ENCODE measurements at regions not wholly inside any gene's neighbourhood (a gene's known extent, or its start where the extent isn't known, plus 50 kb on each side); places are given as distances from the start of the nearest gene placed in this dataset.
"Not testable (repeated sequence)": the region's sequence is repeated elsewhere in the genome, so short reads cannot be mapped to it uniquely, and the experiment has no call there.

- H3K27ac Mint-ChIP-seq; H3K4me1 Mint-ChIP-seq; H3K9me3 Mint-ChIP-seq; H3K4me3 Mint-ChIP-seq; ATAC-seq (replicated peaks); H3K36me3 Mint-ChIP-seq (ENCODE audit: low read depth): not testable (repeated sequence)
- peaks cover 24% of the 10 kb centered on the region for H3K27me3 Mint-ChIP-seq
Measured at GRCh38 chr13:112176141-112177119, 109.5 kb downstream of the SOX1 start.

- Mint-ChIP-seq H3K36me3 (ENCODE audit: low read depth) (no peaks in the 10 kb centered on the region), H3K9me3 (peaks cover 8% of the 10 kb centered on the region), H3K27me3 (peaks cover 15% of the 10 kb centered on the region), H3K4me3 (no peak overlapping the region), H3K27ac (no peak overlapping the region), H3K4me1 (no peaks in the 10 kb centered on the region)
- ATAC-seq (replicated peaks) = no peak
Measured at GRCh38 chr13:112177450-112178288, 110.7 kb downstream of the SOX1 start.

- H3K36me3 Mint-ChIP-seq (ENCODE audit: low read depth) = no peaks in the 10 kb centered on the region
- peaks cover 8% of the 10 kb centered on the region for H3K9me3 Mint-ChIP-seq
- no peak overlapping the region for H3K4me3 Mint-ChIP-seq
Measured at GRCh38 chr13:112178769-112179168, 111.8 kb downstream of the SOX1 start.

GRCh38 chr13:112179421-112179820 is 112.5 kb downstream of the SOX1 start:
- H3K4me3 Mint-ChIP-seq = no peak overlapping the region

More at GRCh38 chr13:112178769-112179168, 111.8 kb downstream of the SOX1 start:
- Mint-ChIP-seq H3K27me3 (peaks cover 12% of the 10 kb centered on the region), H3K4me1 (no peaks in the 10 kb centered on the region), H3K27ac (no peak overlapping the region)
- no peak for ATAC-seq (replicated peaks)

GRCh38 chr13:112179995-112180394 is 113.0 kb downstream of the SOX1 start:
- H3K9me3 Mint-ChIP-seq = peaks cover 3% of the 10 kb centered on the region
- no peak for ATAC-seq (replicated peaks)
- no peak overlapping the region for H3K4me3 Mint-ChIP-seq
- H3K36me3 Mint-ChIP-seq (ENCODE audit: low read depth) = no peaks in the 10 kb centered on the region
- H3K4me1 Mint-ChIP-seq = no peaks in the 10 kb centered on the region
- H3K27ac Mint-ChIP-seq = no peak overlapping the region
- peaks cover 8% of the 10 kb centered on the region for H3K27me3 Mint-ChIP-seq

More at GRCh38 chr13:112179421-112179820, 112.5 kb downstream of the SOX1 start:
- Mint-ChIP-seq H3K9me3 (peaks cover 4% of the 10 kb centered on the region), H3K27me3 (peaks cover 9% of the 10 kb centered on the region), H3K36me3 (ENCODE audit: low read depth) (no peaks in the 10 kb centered on the region), H3K27ac (no peak overlapping the region), H3K4me1 (no peaks in the 10 kb centered on the region)
- no peak for ATAC-seq (replicated peaks)

- Mint-ChIP-seq H3K36me3 (ENCODE audit: low read depth) (no peaks in the 10 kb centered on the region), H3K27me3 (peaks cover 6% of the 10 kb centered on the region)
Measured at GRCh38 chr13:112181336-112182067, 114.6 kb downstream of the SOX1 start.

GRCh38 chr13:112182251-112182650 is 115.3 kb downstream of the SOX1 start:
- no peak for ATAC-seq (replicated peaks)
- H3K4me3 Mint-ChIP-seq = no peak overlapping the region
- H3K4me1 Mint-ChIP-seq = no peaks in the 10 kb centered on the region
- no peaks in the 10 kb centered on the region for H3K36me3 Mint-ChIP-seq (ENCODE audit: low read depth)
- H3K27ac Mint-ChIP-seq = no peak overlapping the region
- no peaks in the 10 kb centered on the region for H3K9me3 Mint-ChIP-seq
- H3K27me3 Mint-ChIP-seq = peaks cover 6% of the 10 kb centered on the region

More at GRCh38 chr13:112181336-112182067, 114.6 kb downstream of the SOX1 start:
- ATAC-seq (replicated peaks) = no peak
- Mint-ChIP-seq H3K4me1 (no peaks in the 10 kb centered on the region), H3K4me3 (no peak overlapping the region), H3K27ac (no peak overlapping the region), H3K9me3 (no peaks in the 10 kb centered on the region)

GRCh38 chr13:112182846-112183531 is 116.0 kb downstream of the SOX1 start:
- H3K27ac Mint-ChIP-seq = no peak overlapping the region
- no peaks in the 10 kb centered on the region for H3K4me1 Mint-ChIP-seq
- no peak for ATAC-seq (replicated peaks)
- no peak overlapping the region for H3K4me3 Mint-ChIP-seq
- no peaks in the 10 kb centered on the region for H3K36me3 Mint-ChIP-seq (ENCODE audit: low read depth)
- H3K9me3 Mint-ChIP-seq = no peaks in the 10 kb centered on the region
- H3K27me3 Mint-ChIP-seq = peaks cover 6% of the 10 kb centered on the region

- Mint-ChIP-seq H3K4me1 (no peaks in the 10 kb centered on the region), H3K36me3 (ENCODE audit: low read depth) (no peaks in the 10 kb centered on the region), H3K27me3 (peaks cover 6% of the 10 kb centered on the region), H3K27ac (no peak overlapping the region), H3K9me3 (no peaks in the 10 kb centered on the region), H3K4me3 (no peak overlapping the region)
- ATAC-seq (replicated peaks) = no peak
Measured at GRCh38 chr13:112183532-112184090, 116.7 kb downstream of the SOX1 start.

GRCh38 chr13:112184261-112184660 is 117.3 kb downstream of the SOX1 start:
- ATAC-seq (replicated peaks) = no peak
- Mint-ChIP-seq H3K4me1 (no peaks in the 10 kb centered on the region), H3K9me3 (no peaks in the 10 kb centered on the region), H3K27me3 (peaks cover 6% of the 10 kb centered on the region), H3K36me3 (ENCODE audit: low read depth) (no peaks in the 10 kb centered on the region), H3K27ac (no peak overlapping the region), H3K4me3 (no peak overlapping the region)

GRCh38 chr13:112184851-112185371 is 118.0 kb downstream of the SOX1 start:
- no peak for ATAC-seq (replicated peaks)
- Mint-ChIP-seq H3K9me3 (no peaks in the 10 kb centered on the region), H3K27me3 (peaks cover 3% of the 10 kb centered on the region), H3K4me3 (no peak overlapping the region), H3K4me1 (no peaks in the 10 kb centered on the region), H3K36me3 (ENCODE audit: low read depth) (no peaks in the 10 kb centered on the region), H3K27ac (no peak overlapping the region)

- ATAC-seq (replicated peaks) = no peak
- H3K4me1 Mint-ChIP-seq = no peaks in the 10 kb centered on the region
- no peaks in the 10 kb centered on the region for H3K36me3 Mint-ChIP-seq (ENCODE audit: low read depth)
Measured at GRCh38 chr13:112185466-112185865, 118.5 kb downstream of the SOX1 start.

GRCh38 chr13:112186091-112186490 is 119.1 kb downstream of the SOX1 start:
- Mint-ChIP-seq H3K27me3 (no peaks in the 10 kb centered on the region), H3K4me1 (no peaks in the 10 kb centered on the region), H3K27ac (no peak overlapping the region), H3K36me3 (ENCODE audit: low read depth) (no peaks in the 10 kb centered on the region), H3K9me3 (no peaks in the 10 kb centered on the region), H3K4me3 (no peak overlapping the region)
- ATAC-seq (replicated peaks) = no peak

More at GRCh38 chr13:112185466-112185865, 118.5 kb downstream of the SOX1 start:
- Mint-ChIP-seq H3K27ac (no peak overlapping the region), H3K9me3 (no peaks in the 10 kb centered on the region), H3K4me3 (no peak overlapping the region), H3K27me3 (peaks cover 1% of the 10 kb centered on the region)

Data from activated T-helper 17 cell treated with anti-CD3 and anti-CD28 coated beads, Interleukin-2, amount 50 U/mL, for 72 hours (primary cell).